ENCODE measurements at regions not wholly inside any gene's neighbourhood (a gene's known extent, or its start where the extent isn't known, plus 50 kb on each side); places are given as distances from the start of the nearest gene placed in this dataset.

GRCh38 chr3:168162172-168162571, 66.4 kb upstream of the GOLIM4 start:
- no peak for TF ChIP-seq SMC3 (conservative IDR thresholded peaks at IDR 0.05; ENCODE audit: poor library complexity)
- TF ChIP-seq CTCF (IDR thresholded peaks at IDR 0.05; ENCODE audit: poor library complexity, severe bottlenecking), result no peak
- no peak for TF ChIP-seq TAF1 (IDR thresholded peaks at IDR 0.05; ENCODE audit: low read depth)
- TF ChIP-seq EZH2 (IDR thresholded peaks at IDR 0.05; ENCODE audit: borderline replicate concordance, insufficient read depth, low read length, poor library complexity, severe bottlenecking), result no peak
- TF ChIP-seq MXI1 (conservative IDR thresholded peaks at IDR 0.05; ENCODE audit: poor library complexity, severe bottlenecking), result no peak
- TF ChIP-seq REST (IDR thresholded peaks at IDR 0.05; ENCODE audit: borderline replicate concordance), result no peak
- TF ChIP-seq EP300 (conservative IDR thresholded peaks at IDR 0.05; ENCODE audit: poor library complexity, severe bottlenecking), result no peak
- no peak for TF ChIP-seq POLR2AphosphoS5 (IDR thresholded peaks at IDR 0.05)
- TF ChIP-seq RAD21 (conservative IDR thresholded peaks at IDR 0.05), result no peak
- Histone ChIP-seq H3K9me2 (ENCODE audit: insufficient read depth, low read length) (no peaks in the 10 kb centered on the region), H3K4me2 (ENCODE audit: low read length) (no peak overlapping the region), H3K9me3 (ENCODE audit: low read length) (no peaks in the 10 kb centered on the region), H4K20me1 (ENCODE audit: insufficient read depth) (no peaks in the 10 kb centered on the region), H3K79me2 (replicated peaks; ENCODE audit: insufficient read depth, low read length) (no peaks in the 10 kb centered on the region), H3K9ac (ENCODE audit: low read length) (no peak overlapping the region), H3K36me3 (ENCODE audit: insufficient read depth, low read length) (no peaks in the 10 kb centered on the region), H2AFZ (ENCODE audit: low read depth, low read length) (no peak overlapping the region), H3K27me3 (ENCODE audit: insufficient read depth, low read depth, low read length) (no peaks in the 10 kb centered on the region), H3K4me3 (ENCODE audit: low read length) (no peak overlapping the region), H3K27ac (ENCODE audit: low read length) (no peak overlapping the region), H3F3A (ENCODE audit: insufficient read depth, low read length, poor library complexity, severe bottlenecking) (no peaks in the 10 kb centered on the region)

GRCh38 chr3:168161696-168162095, 66.0 kb upstream of the GOLIM4 start:
- no peaks in the 10 kb centered on the region for H3K27me3 ChIP-seq (ENCODE audit: insufficient read depth, low read depth, low read length)
- H4K20me1 ChIP-seq (ENCODE audit: insufficient read depth), result no peaks in the 10 kb centered on the region
- H3K27ac ChIP-seq (ENCODE audit: low read length), result no peak overlapping the region
- no peak overlapping the region for H3K9ac ChIP-seq (ENCODE audit: low read length)
- H3K4me3 ChIP-seq (ENCODE audit: low read length), result no peak overlapping the region
- H3K36me3 ChIP-seq (ENCODE audit: insufficient read depth, low read length), result no peaks in the 10 kb centered on the region
- H2AFZ ChIP-seq (ENCODE audit: low read depth, low read length), result no peak overlapping the region
- H3K9me3 ChIP-seq (ENCODE audit: low read length), result no peaks in the 10 kb centered on the region
- TF ChIP-seq SMC3 (conservative IDR thresholded peaks at IDR 0.05; ENCODE audit: poor library complexity) (no peak), CTCF (IDR thresholded peaks at IDR 0.05; ENCODE audit: poor library complexity, severe bottlenecking) (no peak), REST (IDR thresholded peaks at IDR 0.05; ENCODE audit: borderline replicate concordance) (no peak), EZH2 (IDR thresholded peaks at IDR 0.05; ENCODE audit: borderline replicate concordance, insufficient read depth, low read length, poor library complexity, severe bottlenecking) (no peak), TAF1 (IDR thresholded peaks at IDR 0.05; ENCODE audit: low read depth) (no peak), MXI1 (conservative IDR thresholded peaks at IDR 0.05; ENCODE audit: poor library complexity, severe bottlenecking) (no peak), RAD21 (conservative IDR thresholded peaks at IDR 0.05) (no peak), EP300 (conservative IDR thresholded peaks at IDR 0.05; ENCODE audit: poor library complexity, severe bottlenecking) (no peak), POLR2AphosphoS5 (IDR thresholded peaks at IDR 0.05) (no peak)
- no peaks in the 10 kb centered on the region for H3K9me2 ChIP-seq (ENCODE audit: insufficient read depth, low read length)
- H3K79me2 ChIP-seq (replicated peaks; ENCODE audit: insufficient read depth, low read length), result no peaks in the 10 kb centered on the region
- H3K4me2 ChIP-seq (ENCODE audit: low read length), result no peak overlapping the region
- H3F3A ChIP-seq (ENCODE audit: insufficient read depth, low read length, poor library complexity, severe bottlenecking), result no peaks in the 10 kb centered on the region
